SU-DHL-6 (cell line): ENCODE measurements at regions not wholly inside any gene's neighbourhood (a gene's known extent, or its start where the extent isn't known, plus 50 kb on each side); places are given as distances from the start of the nearest gene placed in this dataset.

Experiments
- H2AFZ ChIP-seq: fragments of 200-600 bp; sonication (generic); 2 replicates; pipeline ENCODE4 v1.6.1; 2014; ENCODE audit warnings: low read depth, mild to moderate bottlenecking, moderate library complexity, mixed read lengths, antibody characterized with exemption, low read length; ENCODE audit not compliant: severe bottlenecking
- H3F3A ChIP-seq: fragments of 200-600 bp; shearing (Covaris generic); 2 replicates; pipeline ENCODE4 v1.6.0; 2016; ENCODE audit warnings: antibody characterized with exemption, mild to moderate bottlenecking; ENCODE audit not compliant: insufficient read depth
- H3K27ac ChIP-seq: fragments of 200-600 bp; sonication (generic); 2 replicates; pipeline ENCODE4 v1.5.1; 2016; ENCODE audit warnings: low read depth, mild to moderate bottlenecking, low read length, moderate library complexity, mixed read lengths
- H3K27me3 ChIP-seq: fragments of 200-600 bp; sonication (generic), shearing (Covaris generic); 2 replicates; pipeline ENCODE4 v1.6.0; 2014; ENCODE audit warnings: mild to moderate bottlenecking, low read length
- H3K36me3 ChIP-seq: fragments of 200-600 bp; sonication (generic); 2 replicates; pipeline ENCODE4 v1.6.1; 2014; ENCODE audit warnings: mild to moderate bottlenecking, low read length, mixed read lengths
- H3K4me2 ChIP-seq: fragments of 300-600, 200-600 bp; shearing (Covaris generic), sonication (generic); 2 replicates; pipeline ENCODE4 v1.6.0; 2014; ENCODE audit warnings: low read length, low read depth, mild to moderate bottlenecking; ENCODE audit not compliant: poor library complexity, severe bottlenecking
- H3K4me3 ChIP-seq: fragments of 200-600 bp; sonication (generic); 2 replicates; pipeline ENCODE4 v1.5.1; 2014; ENCODE audit warnings: antibody characterized with exemption, low read length, mild to moderate bottlenecking, mixed read lengths; ENCODE audit not compliant: insufficient read depth, poor library complexity, severe bottlenecking
- H3K79me2 ChIP-seq: fragments of 200-600 bp; sonication (generic); 2 replicates; pipeline ENCODE4 v1.6.1; 2014; ENCODE audit warnings: mild to moderate bottlenecking, low read length, moderate library complexity; ENCODE audit not compliant: insufficient read depth
- H3K9ac ChIP-seq: fragments of 200-600 bp; sonication (generic); 2 replicates; pipeline ENCODE4 v1.7.0; 2014; ENCODE audit warnings: mild to moderate bottlenecking, low read length
- H3K9me2 ChIP-seq: fragments of 200-600 bp; sonication (generic); replicated peaks from 2 replicates; pipeline ENCODE4 v1.6.1; 2014; ENCODE audit warnings: low read length; ENCODE audit not compliant: insufficient read depth
- H3K9me3 ChIP-seq: fragments of 200-600 bp; sonication (generic); 2 replicates; pipeline ENCODE4 v1.6.1; 2014; ENCODE audit warnings: low read length, mixed read lengths; ENCODE audit not compliant: insufficient read depth
- H4K20me1 ChIP-seq: fragments of 200-600 bp; sonication (generic); 2 replicates; pipeline ENCODE4 v1.6.1; 2014; ENCODE audit warnings: low read depth, mild to moderate bottlenecking, antibody characterized with exemption, low read length, moderate library complexity, mixed read lengths
- EZH2phosphoT487 ChIP-seq: fragments of 200-600 bp; sonication (generic), shearing (Covaris generic); conservative IDR thresholded peaks from 2 replicates; pipeline ENCODE4 v1.6.1; 2018; ENCODE audit warnings: mild to moderate bottlenecking, antibody characterized with exemption, low read length, moderate library complexity, mixed read lengths
- TF ChIP-seq, protein P1 (sequence below): fragments of 200-600 bp; sonication (generic); IDR thresholded peaks from one replicate; pipeline ENCODE4 v1.5.1; 2017; ENCODE audit warnings: antibody characterized with exemption, mild to moderate bottlenecking, low read length, moderate library complexity; ENCODE audit not compliant: insufficient read depth, poor library complexity, severe bottlenecking

DNA sequence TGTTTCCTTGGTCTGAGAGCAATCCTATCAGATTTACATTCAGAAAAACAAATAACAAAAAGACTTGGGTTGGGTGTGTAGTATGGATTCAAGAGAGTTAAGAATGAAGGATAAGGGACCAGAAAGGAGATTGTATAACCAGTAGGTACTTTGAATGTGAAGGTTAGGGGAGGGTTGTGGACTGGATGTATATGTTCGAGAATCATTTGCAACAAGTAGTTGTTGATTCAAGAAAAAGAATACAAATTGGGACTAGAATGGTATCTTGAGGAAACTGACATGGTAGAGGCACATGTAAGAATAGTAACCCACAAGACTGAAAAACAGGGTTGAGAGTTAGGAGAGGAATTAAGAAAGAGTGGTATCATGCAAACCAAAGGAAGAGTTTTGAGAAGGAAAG is 240.0 kb upstream of the PPP1R3A start:
- H3K79me2 ChIP-seq = no peaks in the 10 kb centered on the region
- no peak overlapping the region for H3K27ac ChIP-seq
- TF ChIP-seq, protein P1, sequence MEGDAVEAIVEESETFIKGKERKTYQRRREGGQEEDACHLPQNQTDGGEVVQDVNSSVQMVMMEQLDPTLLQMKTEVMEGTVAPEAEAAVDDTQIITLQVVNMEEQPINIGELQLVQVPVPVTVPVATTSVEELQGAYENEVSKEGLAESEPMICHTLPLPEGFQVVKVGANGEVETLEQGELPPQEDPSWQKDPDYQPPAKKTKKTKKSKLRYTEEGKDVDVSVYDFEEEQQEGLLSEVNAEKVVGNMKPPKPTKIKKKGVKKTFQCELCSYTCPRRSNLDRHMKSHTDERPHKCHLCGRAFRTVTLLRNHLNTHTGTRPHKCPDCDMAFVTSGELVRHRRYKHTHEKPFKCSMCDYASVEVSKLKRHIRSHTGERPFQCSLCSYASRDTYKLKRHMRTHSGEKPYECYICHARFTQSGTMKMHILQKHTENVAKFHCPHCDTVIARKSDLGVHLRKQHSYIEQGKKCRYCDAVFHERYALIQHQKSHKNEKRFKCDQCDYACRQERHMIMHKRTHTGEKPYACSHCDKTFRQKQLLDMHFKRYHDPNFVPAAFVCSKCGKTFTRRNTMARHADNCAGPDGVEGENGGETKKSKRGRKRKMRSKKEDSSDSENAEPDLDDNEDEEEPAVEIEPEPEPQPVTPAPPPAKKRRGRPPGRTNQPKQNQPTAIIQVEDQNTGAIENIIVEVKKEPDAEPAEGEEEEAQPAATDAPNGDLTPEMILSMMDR = no peak
- TF ChIP-seq EZH2phosphoT487 = no peak
- H3K9me3 ChIP-seq = no peaks in the 10 kb centered on the region
- H3K9ac ChIP-seq = no peak overlapping the region
- H3F3A ChIP-seq = no peaks in the 10 kb centered on the region
- H3K4me2 ChIP-seq = no peak overlapping the region
- no peaks in the 10 kb centered on the region for H4K20me1 ChIP-seq
- H3K27me3 ChIP-seq = no peaks in the 10 kb centered on the region
- no peak overlapping the region for H3K4me3 ChIP-seq
- H3K36me3 ChIP-seq = no peaks in the 10 kb centered on the region
- H2AFZ ChIP-seq = no peak overlapping the region
- no peaks in the 10 kb centered on the region for H3K9me2 ChIP-seq

DNA sequence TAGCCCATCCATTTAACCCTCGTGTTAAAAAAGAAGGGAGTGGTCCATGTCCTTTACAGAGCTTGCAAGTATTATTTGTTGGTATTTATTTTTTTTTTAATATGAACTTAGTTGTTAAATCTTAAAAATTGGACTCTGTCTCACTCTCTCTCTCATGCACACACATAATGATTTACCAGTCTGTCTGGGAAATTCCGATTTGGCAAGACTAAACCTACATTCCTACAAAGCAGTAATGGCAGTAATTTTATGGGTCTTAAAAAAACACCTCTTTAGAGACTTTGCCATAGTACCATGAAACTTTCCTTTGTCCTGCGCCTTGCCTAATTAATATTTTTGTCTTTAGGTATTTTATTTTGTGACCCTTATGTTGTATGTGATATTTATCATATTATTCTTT is 239.5 kb upstream of the PPP1R3A start:
- TF ChIP-seq EZH2phosphoT487 = no peak
- TF ChIP-seq, protein P1 = no peak
- Histone ChIP-seq H3F3A (no peaks in the 10 kb centered on the region), H3K79me2 (no peaks in the 10 kb centered on the region), H3K9ac (no peak overlapping the region), H3K36me3 (no peaks in the 10 kb centered on the region), H3K9me3 (no peaks in the 10 kb centered on the region), H3K9me2 (no peaks in the 10 kb centered on the region), H3K27ac (no peak overlapping the region), H4K20me1 (no peaks in the 10 kb centered on the region), H3K4me3 (no peak overlapping the region), H2AFZ (no peak overlapping the region), H3K27me3 (no peaks in the 10 kb centered on the region), H3K4me2 (no peak overlapping the region)

DNA sequence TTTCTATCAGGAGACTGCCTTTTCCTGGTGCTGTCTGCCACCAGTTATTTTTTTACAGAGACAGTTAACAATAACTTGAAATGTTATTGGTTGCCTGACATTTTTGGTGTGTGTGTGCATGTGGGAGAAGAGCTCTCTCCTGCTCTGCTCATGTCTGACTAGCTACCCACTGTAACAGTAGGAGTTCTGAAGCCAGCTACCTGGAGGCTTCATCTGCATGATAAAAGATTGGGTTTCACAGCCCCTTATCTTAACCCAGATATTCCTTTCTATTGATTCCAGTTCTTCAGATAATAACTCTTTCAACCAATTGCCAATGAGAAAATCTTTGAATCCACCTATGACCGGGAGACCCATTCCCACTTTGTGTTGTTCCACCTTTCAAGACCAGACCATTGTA is 237.4 kb upstream of the PPP1R3A start:
- H3F3A ChIP-seq = no peaks in the 10 kb centered on the region
- no peaks in the 10 kb centered on the region for H3K9me3 ChIP-seq
- H3K27ac ChIP-seq = no peak overlapping the region
- no peaks in the 10 kb centered on the region for H3K9me2 ChIP-seq
- TF ChIP-seq, protein P1 = no peak
- TF ChIP-seq EZH2phosphoT487 = no peak
- H3K27me3 ChIP-seq = no peaks in the 10 kb centered on the region
- no peak overlapping the region for H3K9ac ChIP-seq
- no peak overlapping the region for H2AFZ ChIP-seq
- H3K36me3 ChIP-seq = no peaks in the 10 kb centered on the region
- no peak overlapping the region for H3K4me3 ChIP-seq
- H3K79me2 ChIP-seq = no peaks in the 10 kb centered on the region
- no peak overlapping the region for H3K4me2 ChIP-seq
- no peaks in the 10 kb centered on the region for H4K20me1 ChIP-seq
